ENCODE measurements at regions not wholly inside any gene's neighbourhood (a gene's known extent, or its start where the extent isn't known, plus 50 kb on each side); places are given as distances from the start of the nearest gene placed in this dataset.

GRCh38 chr9:75467142-75467541 lies 378.8 kb downstream of the OSTF1 start:
- TF ChIP-seq CTCF (IDR thresholded peaks at IDR 0.05; ENCODE audit: poor library complexity, severe bottlenecking), result no peak
- no peak for TF ChIP-seq POLR2AphosphoS5 (IDR thresholded peaks at IDR 0.05)
- TF ChIP-seq SMC3 (conservative IDR thresholded peaks at IDR 0.05; ENCODE audit: poor library complexity), result no peak
- no peak for TF ChIP-seq REST (IDR thresholded peaks at IDR 0.05; ENCODE audit: borderline replicate concordance)
- TF ChIP-seq EP300 (conservative IDR thresholded peaks at IDR 0.05; ENCODE audit: poor library complexity, severe bottlenecking), result no peak
- no peak for TF ChIP-seq EZH2 (IDR thresholded peaks at IDR 0.05; ENCODE audit: borderline replicate concordance, insufficient read depth, low read length, poor library complexity, severe bottlenecking)
